WI38 (cell line): ENCODE measurements at regions not wholly inside any gene's neighbourhood (a gene's known extent, or its start where the extent isn't known, plus 50 kb on each side); places are given as distances from the start of the nearest gene placed in this dataset.

ENCODE experiments used
- H3K4me3 ChIP-seq: 2 replicates; pipeline ENCODE4 v1.5.1; 2011; ENCODE audit warnings: low read depth, mild to moderate bottlenecking, control low read depth, low read length
- TF ChIP-seq, protein P1 (sequence below): IDR thresholded peaks from 2 replicates; pipeline ENCODE4 v1.5.1; 2012; ENCODE audit warnings: low read depth, mild to moderate bottlenecking, control low read depth, low read length

DNA sequence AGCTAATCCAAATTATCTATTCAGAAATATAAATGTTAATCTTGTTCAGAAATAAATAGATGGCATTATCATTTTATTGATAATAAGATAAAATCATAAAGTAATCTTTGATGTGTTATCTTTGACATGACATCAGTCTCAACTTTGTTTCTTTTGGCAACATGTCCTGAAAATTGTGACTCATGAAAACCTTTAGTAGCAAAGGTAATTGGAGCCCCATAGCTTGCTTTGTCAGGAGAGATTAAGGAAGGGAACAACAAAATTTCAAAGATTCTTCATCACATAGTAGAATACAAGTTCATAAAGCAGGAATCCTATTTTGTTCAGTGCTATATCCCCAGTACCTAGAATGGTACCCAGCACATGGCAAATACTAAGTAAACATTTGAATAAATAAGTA, 165.4 kb downstream of the KCNE4 start:
- TF ChIP-seq, protein P1, sequence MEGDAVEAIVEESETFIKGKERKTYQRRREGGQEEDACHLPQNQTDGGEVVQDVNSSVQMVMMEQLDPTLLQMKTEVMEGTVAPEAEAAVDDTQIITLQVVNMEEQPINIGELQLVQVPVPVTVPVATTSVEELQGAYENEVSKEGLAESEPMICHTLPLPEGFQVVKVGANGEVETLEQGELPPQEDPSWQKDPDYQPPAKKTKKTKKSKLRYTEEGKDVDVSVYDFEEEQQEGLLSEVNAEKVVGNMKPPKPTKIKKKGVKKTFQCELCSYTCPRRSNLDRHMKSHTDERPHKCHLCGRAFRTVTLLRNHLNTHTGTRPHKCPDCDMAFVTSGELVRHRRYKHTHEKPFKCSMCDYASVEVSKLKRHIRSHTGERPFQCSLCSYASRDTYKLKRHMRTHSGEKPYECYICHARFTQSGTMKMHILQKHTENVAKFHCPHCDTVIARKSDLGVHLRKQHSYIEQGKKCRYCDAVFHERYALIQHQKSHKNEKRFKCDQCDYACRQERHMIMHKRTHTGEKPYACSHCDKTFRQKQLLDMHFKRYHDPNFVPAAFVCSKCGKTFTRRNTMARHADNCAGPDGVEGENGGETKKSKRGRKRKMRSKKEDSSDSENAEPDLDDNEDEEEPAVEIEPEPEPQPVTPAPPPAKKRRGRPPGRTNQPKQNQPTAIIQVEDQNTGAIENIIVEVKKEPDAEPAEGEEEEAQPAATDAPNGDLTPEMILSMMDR = no peak
- no peak overlapping the region for H3K4me3 ChIP-seq

GRCh38 chr2:223218587-223219178, 166.7 kb downstream of the KCNE4 start:
- no peak overlapping the region for H3K4me3 ChIP-seq
- TF ChIP-seq, protein P1 = no peak

DNA sequence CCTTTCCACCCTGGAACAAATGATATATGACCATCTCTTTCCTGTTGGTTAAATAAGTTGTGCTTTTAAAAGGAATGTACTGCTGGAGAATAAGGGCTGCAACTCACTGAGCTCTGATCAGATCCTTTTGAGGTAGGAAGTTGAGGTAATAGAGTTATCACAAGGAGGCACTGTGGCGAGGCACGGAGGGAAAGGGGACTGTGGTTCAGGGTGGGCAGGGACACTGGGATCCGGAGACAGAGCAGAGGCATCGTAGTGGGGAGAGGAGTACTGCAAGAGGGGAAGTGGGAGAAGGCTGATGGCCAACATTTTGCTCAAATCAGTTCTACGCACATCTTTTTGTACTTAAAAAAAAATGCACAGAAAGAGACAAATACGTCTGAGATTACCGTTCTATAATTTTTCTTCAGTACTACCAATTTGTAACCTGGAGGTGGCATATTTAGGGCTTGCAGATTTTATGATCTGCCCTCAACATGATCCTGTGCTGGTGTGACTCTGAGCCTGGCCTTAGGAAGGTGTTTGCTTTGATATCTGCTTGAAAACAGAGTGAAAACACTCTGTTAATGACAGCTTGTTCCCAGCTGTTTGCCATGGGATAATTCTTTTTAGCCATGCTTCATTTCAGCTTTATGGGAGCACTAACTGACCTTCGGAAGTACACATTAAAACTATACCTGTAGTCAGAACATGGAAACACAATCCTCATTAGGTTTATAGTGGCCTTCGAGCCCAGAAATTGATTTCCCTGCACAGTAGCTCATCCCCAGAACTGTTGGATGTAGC, 168.1 kb downstream of the KCNE4 start:
- TF ChIP-seq, protein P1 = no peak
- no peak overlapping the region for H3K4me3 ChIP-seq

DNA sequence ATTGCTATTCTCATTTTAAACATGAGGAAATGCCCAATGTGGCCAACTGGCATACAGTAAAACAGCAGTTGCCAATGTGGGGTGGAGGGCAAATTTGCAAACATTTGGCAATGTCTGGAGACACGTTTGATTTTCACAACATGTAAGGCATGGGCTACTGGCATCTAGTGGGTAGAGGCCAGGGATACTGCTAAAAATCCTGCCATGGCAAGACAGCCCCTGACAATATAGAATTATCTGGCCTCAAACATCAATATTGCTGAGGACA, 168.6 kb downstream of the KCNE4 start:
- TF ChIP-seq, protein P1 = no peak
- no peak overlapping the region for H3K4me3 ChIP-seq

DNA sequence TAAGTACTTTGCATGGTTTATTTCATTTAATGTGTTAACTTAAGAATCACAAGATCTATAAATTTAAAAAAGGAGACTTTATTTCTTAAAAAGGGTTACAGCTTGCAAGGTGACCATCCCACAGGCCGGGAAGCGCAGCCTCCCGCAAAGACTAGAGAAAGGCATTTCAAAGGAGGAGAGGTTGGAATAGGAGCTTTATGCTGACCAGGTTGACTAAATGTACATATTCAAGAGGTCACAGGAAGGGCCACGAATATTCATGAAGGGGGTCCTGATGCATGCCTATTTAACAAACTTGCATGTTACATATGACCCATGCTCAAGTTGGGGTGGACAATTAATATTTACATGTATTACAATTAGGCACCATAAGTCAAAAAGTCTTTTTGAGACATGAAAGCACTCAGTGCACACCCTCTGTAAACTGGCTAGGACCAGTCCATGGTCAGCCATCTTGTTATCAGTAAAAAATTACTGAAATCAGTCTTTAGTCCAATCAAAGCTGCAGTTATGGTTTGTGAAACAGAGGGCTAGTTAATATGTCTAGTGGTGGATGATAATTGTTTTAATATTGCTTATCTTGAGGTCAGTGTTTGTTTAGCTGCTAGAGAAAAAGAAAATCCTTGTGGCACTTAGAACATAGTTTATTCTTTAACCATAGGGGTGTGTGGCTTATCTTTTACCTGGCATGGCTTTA, 169.3 kb downstream of the KCNE4 start:
- TF ChIP-seq, protein P1 = no peak
- no peak overlapping the region for H3K4me3 ChIP-seq

GRCh38 chr2:223222397-223222796, 170.4 kb downstream of the KCNE4 start:
- H3K4me3 ChIP-seq = no peak overlapping the region

More at GRCh38 chr2:223222397-223222796, 170.4 kb downstream of the KCNE4 start:
- TF ChIP-seq, protein P1 = no peak
